ENCODE measurements at regions not wholly inside any gene's neighbourhood (a gene's known extent, or its start where the extent isn't known, plus 50 kb on each side); places are given as distances from the start of the nearest gene placed in this dataset.
"Not testable (repeated sequence)": the region's sequence is repeated elsewhere in the genome, so short reads cannot be mapped to it uniquely, and the experiment has no call there.

DNA sequence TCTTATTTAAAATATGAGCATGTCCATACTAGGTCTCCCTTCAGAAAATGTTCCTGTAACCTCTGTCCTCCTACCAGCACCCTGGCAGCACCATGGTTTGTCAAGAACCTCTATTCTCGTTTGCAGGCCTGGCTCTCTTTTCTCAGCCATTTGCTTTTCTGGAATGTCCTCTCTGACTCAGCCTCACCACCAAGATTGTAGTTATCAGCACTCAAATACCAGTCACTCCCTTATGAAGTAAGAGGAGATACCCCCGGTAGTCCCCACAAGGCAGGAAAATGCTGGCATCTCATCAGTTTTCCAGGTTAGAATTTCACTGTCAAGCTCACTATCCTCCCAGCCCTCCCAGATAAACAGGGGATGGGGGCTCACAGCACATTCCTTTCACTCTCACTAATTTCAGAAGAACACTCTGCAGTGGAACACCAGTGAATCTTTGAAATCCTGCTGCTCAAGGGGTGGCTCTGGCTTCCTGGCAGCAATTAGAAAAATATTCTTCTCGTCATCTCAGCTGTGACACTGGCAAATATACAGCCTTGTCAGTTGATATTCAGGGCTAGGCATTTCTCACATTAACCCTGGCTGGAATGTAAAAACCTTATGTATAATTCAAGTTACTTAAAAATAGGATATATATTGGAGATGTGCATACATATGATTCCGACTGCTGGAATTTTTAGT is 129.2 kb downstream of the TBX18 start:
- no peaks in the 10 kb centered on the region for H3K36me3 ChIP-seq
- H3K4me1 ChIP-seq, result no peaks in the 10 kb centered on the region
- no peaks in the 10 kb centered on the region for H3K9me3 ChIP-seq
- peak in 1 of 2 donors; percentile 13 for DNase-seq
- TF ChIP-seq, protein P1, sequence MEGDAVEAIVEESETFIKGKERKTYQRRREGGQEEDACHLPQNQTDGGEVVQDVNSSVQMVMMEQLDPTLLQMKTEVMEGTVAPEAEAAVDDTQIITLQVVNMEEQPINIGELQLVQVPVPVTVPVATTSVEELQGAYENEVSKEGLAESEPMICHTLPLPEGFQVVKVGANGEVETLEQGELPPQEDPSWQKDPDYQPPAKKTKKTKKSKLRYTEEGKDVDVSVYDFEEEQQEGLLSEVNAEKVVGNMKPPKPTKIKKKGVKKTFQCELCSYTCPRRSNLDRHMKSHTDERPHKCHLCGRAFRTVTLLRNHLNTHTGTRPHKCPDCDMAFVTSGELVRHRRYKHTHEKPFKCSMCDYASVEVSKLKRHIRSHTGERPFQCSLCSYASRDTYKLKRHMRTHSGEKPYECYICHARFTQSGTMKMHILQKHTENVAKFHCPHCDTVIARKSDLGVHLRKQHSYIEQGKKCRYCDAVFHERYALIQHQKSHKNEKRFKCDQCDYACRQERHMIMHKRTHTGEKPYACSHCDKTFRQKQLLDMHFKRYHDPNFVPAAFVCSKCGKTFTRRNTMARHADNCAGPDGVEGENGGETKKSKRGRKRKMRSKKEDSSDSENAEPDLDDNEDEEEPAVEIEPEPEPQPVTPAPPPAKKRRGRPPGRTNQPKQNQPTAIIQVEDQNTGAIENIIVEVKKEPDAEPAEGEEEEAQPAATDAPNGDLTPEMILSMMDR (IDR thresholded peaks at IDR 0.05), result no peak
- TF ChIP-seq EP300 (IDR thresholded peaks at IDR 0.05) (no peak), POLR2A (IDR thresholded peaks at IDR 0.05) (no peak), POLR2AphosphoS5 (IDR thresholded peaks at IDR 0.05) (no peak)
- 42 to 52% (median 47%) methylated on average over 4 of the region's 4 CpGs for WGBS, 5 donors
- no peaks in the 10 kb centered on the region for H3K27me3 ChIP-seq
- H3K4me3 ChIP-seq, result no peak overlapping the region
- H3K27ac ChIP-seq, result no peak overlapping the region
- intact Hi-C loops (cut with DNase I; ENCODE audit: low total_unique reads), result no loop called here

DNA sequence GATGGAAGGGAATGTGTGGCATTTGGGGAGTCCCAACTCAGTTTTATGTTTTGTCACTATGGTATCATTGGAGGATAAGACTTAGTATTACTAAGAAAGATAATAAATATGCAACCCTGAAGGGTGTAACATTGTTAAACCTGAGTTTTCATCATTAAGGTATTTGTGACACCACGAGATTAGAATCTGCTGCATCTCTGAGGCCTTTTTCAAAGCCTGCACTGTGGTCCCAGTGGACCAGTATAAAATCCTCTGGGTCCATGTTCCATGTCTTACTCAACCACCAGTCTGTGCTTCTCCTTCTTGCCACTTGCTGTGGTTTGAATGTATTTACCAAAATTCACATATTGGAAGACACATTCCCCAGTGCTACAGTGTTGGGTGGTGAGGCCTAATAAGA is 130.6 kb downstream of the TBX18 start:
- H3K27ac ChIP-seq, result no peak overlapping the region
- TF ChIP-seq EP300 (IDR thresholded peaks at IDR 0.05), result no peak
- H3K27me3 ChIP-seq, result no peaks in the 10 kb centered on the region
- 53 to 90% (median 64%) methylated on average over 1 of the region's 1 CpG for WGBS, 5 donors
- no peak overlapping the region for H3K4me3 ChIP-seq
- intact Hi-C loops (cut with DNase I; ENCODE audit: low total_unique reads), result no loop called here
- no peak for DNase-seq
- H3K36me3 ChIP-seq, result no peaks in the 10 kb centered on the region
- H3K4me1 ChIP-seq, result no peaks in the 10 kb centered on the region
- H3K9me3 ChIP-seq, result no peaks in the 10 kb centered on the region

DNA sequence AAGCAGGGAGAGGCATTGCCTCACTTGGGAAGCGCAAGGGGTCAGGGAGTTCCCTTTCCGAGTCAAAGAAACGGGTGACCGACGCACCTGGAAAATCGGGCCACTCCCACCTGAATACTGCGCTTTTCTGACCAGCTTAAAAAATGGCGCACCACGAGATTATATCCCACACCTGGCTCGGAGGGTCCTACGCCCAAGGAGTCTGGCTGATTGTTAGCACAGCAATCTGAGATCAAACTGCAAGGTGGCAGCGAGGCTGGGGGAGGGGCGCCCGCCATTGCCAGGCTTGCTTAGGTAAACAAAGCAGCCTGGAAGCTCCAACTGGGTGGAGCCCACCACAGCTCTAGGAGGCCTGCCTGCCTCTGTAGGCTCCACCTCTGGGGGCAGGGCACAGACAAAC is 137.9 kb downstream of the TBX18 start:
- H3K4me3 ChIP-seq; H3K27ac ChIP-seq; intact Hi-C loops (cut with DNase I; ENCODE audit: low total_unique reads); H3K36me3 ChIP-seq; H3K4me1 ChIP-seq; DNase-seq; H3K9me3 ChIP-seq; H3K27me3 ChIP-seq: not testable (repeated sequence)
- 72 to 82% (median 78%) methylated on average over 14 of the region's 14 CpGs for WGBS, 5 donors

DNA sequence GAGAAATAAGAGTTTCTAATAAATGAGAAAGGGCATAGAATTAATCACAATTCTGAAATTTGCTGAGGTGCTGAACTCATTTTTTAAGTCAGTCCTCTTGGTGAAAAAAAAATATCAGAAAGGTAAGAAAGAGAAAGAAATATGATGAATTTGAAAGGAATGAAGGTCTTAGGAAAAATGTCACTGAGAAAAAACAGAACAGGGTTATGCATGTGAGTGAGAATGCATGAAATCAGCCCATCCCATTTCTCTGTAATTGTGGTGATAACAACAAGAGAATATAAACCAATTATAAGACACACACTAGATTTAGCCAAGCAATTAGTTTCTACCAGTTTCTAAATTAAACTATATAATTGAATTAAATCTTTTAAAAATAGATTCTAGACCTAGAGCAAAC is 138.9 kb downstream of the TBX18 start:
- no peaks in the 10 kb centered on the region for H3K36me3 ChIP-seq
- no peak overlapping the region for H3K4me3 ChIP-seq
- H3K4me1 ChIP-seq, result no peaks in the 10 kb centered on the region
- H3K27me3 ChIP-seq, result no peaks in the 10 kb centered on the region
- no peak overlapping the region for H3K27ac ChIP-seq
- no peak for DNase-seq
- TF ChIP-seq POLR2A (IDR thresholded peaks at IDR 0.05) (no peak), EP300 (IDR thresholded peaks at IDR 0.05) (no peak), POLR2AphosphoS5 (IDR thresholded peaks at IDR 0.05) (no peak)
- TF ChIP-seq, protein P1 (IDR thresholded peaks at IDR 0.05), result no peak
- peaks cover 0 to 12% (median 0%) of the 10 kb centered on the region in 4 donors for H3K9me3 ChIP-seq
- intact Hi-C loops (cut with DNase I; ENCODE audit: low total_unique reads), result no loop called here

DNA sequence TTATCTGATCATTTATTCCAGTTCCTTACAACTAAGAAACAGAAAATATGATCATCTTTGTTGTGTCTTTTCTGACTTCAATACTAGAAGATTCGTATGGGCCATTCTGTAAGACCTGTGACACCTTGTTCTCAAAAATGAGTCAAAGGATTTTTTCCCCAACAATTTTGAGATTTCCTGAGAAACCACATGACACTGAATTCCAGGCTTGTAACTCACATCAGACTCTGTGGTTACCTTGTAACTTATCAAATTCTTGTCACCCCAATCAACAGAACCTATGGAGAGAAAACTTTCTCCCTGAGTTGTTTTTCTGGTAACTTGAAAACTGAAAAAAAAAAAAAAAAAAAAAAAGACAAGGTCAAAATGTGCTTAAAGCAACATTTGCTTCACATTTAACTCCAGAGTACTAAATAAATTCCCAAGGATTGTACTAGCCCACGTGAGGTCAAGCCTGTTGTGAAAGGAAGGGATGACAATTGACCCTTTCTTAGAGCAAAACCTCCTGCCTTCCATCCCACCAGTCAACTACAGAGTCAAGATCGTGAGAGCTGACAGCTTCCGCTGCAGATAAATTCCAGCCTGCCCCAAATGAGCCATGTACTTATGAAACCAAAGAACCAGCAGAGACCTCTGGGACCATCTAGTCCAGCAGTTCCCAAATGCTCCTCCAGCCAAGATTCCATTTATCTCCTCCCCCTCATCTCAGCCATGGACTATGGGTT is 140.3 kb downstream of the TBX18 start:
- Histone ChIP-seq H3K27me3 (no peaks in the 10 kb centered on the region), H3K9me3 (peaks cover 0 to 12% (median 0%) of the 10 kb centered on the region in 4 donors), H3K4me3 (no peak overlapping the region), H3K4me1 (no peaks in the 10 kb centered on the region), H3K36me3 (no peaks in the 10 kb centered on the region), H3K27ac (no peak overlapping the region)
- DNase-seq, result peak in 1 of 2 donors; percentile 47
- 36 to 58% (median 46%) methylated on average over 4 of the region's 4 CpGs for WGBS, 5 donors
- intact Hi-C loops (cut with DNase I; ENCODE audit: low total_unique reads), result no loop called here
- TF ChIP-seq, protein P1 (IDR thresholded peaks at IDR 0.05), result no peak
- TF ChIP-seq POLR2AphosphoS5 (IDR thresholded peaks at IDR 0.05) (no peak), EP300 (IDR thresholded peaks at IDR 0.05) (no peak), POLR2A (IDR thresholded peaks at IDR 0.05) (no peak)

Measured in stomach (tissue), 8 donors.